ENCODE measurements at regions not wholly inside any gene's neighbourhood (a gene's known extent, or its start where the extent isn't known, plus 50 kb on each side); places are given as distances from the start of the nearest gene placed in this dataset.
A peak's percentile ranks its signal among the peaks of the same experiment; 100 is the strongest.

DNA sequence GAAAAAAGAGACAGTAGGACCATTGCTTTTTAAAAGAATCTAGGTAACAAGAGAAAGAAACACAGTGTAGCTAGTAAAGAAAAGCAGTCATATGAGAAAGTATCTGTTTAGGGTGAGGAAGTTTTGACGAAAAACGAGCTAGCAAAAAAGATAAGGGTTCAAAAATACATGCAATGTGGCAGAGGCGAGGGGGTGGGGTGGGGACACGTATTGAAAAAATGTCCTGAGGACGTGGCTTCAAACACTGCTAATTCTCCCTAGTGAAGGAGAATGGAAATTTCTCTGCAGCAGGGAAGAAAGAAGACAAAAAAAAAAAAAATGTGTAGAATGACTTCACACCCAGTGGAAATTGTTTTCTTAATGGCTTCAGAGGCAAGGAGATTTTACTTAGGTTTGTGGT is 856.4 kb upstream of the INTU start:
- no peak for DNase-seq (ENCODE audit: extremely low read depth, low read depth)

DNA sequence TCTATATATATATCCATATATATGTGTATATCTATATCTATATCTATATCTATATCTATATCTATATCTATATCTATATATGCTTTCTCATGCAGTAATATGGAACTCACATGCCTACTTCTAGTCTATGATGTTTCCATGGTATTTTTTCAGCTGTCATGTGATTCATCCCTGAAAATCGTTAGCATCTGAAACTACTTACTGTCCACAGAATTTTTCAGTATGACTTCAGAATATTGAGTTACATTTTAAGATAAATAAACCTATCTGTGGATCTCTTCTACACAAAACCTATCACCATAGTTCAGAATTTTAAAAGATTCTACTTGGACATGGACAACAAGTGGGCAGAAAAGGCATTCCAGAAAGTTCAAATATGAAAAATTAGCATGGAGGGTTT is 855.1 kb upstream of the INTU start:
- DNase-seq (ENCODE audit: extremely low read depth, low read depth) = no peak

DNA sequence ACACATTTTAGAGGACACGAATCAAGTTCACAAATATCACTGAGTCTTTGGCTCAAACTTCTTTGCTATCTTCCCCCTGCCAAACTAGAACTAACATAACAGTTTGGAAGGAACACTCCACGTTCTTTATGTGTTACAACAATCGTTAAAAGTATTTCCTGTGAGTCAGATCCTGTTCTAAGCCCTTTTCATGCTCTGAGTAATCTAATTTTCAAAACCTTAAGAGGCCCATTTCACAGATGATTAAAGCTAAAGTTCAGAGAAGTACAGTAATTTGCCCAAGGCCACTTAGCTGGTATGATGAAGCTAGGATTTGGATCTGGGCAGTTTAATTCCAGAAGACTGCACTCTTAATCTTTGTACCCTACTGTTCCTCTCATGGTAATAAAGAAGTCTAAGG is 854.4 kb upstream of the INTU start:
- DNase-seq (ENCODE audit: extremely low read depth, low read depth) = peak; percentile 12

DNA sequence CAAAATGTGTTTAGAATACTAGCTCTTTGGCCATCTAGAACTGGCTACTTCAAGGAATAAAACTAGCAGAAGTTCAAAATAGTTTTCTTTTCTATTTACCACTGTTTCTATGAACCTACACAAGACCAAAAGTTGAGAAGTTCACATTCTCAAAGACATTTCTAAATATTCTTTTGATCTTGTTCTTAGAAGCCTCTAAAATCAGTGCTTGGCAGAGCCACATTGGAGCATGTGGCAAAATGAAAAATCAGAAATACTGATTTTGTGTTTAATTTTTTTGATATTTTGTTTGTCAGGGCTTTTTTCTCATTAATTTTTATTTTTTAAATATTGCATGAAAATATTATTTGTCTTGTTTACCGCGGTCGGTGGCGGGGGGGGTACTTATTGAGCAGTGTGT is 853.8 kb upstream of the INTU start:
- DNase-seq (ENCODE audit: extremely low read depth, low read depth) = no peak

DNA sequence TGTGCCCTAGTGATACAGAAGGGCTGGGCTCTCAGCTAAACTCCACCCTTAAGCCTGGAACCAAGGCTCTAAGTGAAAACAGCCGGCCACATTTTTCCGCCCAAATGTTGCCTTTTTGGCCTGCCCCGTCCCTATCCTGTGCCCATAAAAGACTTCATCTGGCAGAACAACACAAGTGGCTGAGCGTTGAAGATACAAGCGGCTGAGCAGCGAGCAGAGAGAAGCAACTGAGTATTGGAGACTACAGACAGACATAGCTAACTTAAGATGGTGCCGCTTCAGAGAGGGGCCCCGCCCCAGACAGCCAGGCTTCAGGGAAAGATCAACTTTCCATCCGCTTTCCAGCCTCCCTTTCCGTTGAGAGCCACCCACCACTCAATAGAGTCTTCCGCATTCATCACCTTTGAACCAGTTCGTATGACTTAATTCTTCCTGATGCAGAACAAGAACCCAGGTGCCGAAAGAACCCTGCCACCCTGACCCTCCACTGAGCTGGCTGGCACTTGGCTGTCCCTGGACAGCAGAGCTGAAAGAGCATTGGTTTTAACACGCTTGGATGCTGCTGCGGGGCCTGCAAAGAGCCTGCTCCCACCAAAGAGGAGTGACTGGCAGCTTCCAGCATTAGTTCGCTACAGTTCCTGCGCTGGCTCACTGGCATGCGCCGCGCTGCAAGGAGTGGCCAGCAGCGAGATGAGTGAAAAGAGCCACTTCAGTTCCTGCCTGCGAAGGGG is 853.2 kb upstream of the INTU start:
- DNase-seq (ENCODE audit: extremely low read depth, low read depth) = no peak

DNA sequence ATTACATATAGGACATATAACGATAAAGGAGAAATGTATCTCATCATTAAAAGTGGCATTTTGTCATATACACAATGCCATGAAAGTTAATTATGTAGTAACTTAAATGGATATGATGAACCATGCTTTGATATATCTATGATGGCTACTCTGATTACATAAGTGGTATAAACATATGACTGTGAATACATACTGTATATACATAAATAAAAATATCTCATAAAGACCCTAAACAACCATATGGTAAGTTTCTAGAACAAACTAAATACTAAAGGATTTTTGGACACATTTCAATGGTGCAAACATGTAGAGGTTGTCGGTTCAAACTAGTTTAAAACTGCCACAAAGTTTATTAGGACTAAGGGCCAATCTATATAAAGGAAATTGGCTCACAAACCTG is 849.6 kb upstream of the INTU start:
- no peak for DNase-seq (ENCODE audit: extremely low read depth, low read depth)

DNA sequence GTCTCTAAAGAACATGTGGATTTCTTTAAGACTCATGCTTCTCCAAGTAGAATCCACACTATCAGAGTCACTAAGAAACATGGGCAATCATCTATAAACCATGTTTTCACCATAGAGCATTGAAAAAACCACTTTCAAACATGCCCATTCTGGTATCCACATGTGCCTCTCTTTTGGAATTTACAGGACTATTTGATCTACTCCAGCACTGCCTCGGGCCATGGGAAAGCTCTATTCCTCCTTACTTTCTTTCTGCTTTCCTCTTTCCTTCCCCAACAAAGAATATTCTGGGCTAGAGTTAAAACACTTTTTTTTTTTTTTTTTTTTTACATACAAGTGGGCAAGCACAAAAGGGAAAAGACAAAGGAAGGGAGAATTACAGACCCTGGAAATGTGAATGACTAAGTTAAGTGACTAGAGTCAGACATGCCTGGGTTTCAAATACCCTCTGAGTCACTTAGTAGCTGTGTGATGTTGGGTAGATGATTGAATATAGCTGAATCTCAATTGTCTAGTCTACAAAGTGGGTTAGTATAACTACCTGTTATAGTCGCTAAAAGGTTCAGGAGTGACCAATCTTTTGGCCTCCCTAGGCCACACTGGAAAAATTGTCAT is 847.7 kb upstream of the INTU start:
- no peak for DNase-seq (ENCODE audit: extremely low read depth, low read depth)

DNA sequence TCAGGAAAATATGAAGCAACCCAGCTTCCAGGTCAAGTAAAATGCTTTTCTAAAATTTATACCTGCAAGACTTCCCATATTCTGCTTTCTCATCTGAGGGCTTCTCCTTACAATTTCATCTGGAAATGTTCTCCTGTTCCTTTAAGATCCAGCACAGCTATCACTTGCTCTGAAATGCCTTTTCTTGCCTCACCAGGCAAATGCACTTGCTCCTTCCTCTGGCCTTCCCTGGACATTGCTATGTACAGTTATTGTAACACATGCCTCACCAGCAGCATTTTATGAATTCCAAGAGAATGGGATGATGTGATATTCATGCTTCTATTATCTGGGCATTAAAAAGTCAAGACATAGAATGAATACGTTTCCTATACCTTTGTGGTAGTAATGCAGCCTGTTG is 842.1 kb upstream of the INTU start:
- DNase-seq (ENCODE audit: extremely low read depth, low read depth) = no peak

DNA sequence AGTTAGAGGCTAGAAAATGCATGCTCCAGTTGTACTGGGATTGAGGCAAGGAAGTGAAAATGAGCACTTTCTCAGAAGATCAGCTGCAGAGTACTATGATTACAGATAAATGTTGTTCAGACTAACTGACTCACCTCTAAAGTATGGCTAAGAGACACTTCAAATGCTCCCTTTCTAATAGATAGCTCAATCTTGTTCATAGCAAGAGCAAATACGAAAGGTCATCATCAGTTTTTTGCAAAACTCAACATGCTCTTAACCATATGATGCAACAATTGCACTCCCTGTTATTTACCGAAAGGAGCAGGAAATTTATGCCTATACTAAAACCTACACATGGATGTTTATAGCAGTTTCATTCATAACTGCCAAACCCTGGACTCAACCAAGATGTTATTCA is 838.4 kb upstream of the INTU start:
- DNase-seq (ENCODE audit: extremely low read depth, low read depth) = peak; percentile 11

DNA sequence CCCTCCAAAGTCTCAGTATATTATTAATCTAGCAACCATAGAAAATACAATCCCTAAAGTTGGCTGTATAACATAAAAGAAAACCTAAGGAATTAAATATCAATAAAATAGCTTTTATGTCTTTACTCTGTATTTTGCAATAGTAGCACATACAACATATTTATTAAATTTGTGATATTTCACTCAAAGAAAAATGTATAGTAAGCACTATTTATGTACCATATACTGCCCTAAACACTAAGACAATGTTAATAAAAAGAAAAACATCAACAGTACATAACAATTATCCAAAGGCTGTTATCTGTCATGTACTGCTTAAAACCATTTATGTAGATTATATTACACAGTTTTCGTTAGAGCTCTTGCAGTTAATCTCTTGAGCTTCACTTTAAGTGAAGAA is 834.5 kb upstream of the INTU start:
- DNase-seq (ENCODE audit: extremely low read depth, low read depth) = no peak

DNA sequence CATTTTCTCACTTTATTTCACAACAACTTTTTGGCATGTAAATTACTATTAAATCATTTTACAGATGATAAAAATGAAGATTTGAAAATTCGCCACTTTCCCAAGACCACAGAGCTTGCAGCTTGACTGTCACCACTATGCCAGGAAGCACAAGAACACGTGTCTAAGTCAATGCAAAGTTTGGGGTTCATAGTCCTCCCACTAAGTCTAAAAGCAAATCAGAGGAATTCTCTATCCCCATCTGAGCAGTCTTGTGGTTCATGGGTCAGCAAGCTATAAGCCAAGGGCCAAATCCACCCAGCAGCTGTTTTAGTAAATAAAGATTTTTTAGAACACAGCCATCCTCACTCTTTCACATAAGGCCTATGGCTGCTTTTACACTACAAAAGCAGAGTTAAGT is 833.3 kb upstream of the INTU start:
- DNase-seq (ENCODE audit: extremely low read depth, low read depth) = no peak

DNA sequence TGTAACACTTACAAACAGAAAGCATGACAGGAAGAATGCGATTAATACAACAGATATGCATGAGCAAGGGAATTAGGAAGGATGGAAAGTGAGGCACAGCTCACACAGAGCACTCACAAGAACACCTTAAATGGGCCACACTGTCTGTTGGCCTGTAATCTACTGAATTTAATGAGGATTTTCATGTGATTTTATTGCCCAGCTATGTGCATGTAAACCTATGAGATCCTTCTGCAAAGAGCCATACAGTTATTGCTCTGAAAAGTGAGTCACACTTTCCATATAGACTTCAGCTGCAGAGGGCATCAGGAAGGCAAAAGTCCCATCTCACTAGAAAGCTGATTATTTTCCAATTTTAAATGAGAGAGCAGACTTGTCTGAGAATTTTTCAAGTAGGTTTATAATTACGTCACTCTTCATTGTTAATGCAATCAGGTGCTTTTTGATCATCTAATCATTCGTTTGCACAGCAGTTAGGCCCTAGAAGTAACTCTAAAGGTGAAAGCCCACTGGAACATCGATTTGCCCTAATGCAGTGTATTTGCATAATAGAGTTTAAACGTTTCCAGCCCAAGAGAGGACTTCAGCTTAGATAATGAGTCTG is 832.7 kb upstream of the INTU start:
- DNase-seq (ENCODE audit: extremely low read depth, low read depth) = no peak

DNA sequence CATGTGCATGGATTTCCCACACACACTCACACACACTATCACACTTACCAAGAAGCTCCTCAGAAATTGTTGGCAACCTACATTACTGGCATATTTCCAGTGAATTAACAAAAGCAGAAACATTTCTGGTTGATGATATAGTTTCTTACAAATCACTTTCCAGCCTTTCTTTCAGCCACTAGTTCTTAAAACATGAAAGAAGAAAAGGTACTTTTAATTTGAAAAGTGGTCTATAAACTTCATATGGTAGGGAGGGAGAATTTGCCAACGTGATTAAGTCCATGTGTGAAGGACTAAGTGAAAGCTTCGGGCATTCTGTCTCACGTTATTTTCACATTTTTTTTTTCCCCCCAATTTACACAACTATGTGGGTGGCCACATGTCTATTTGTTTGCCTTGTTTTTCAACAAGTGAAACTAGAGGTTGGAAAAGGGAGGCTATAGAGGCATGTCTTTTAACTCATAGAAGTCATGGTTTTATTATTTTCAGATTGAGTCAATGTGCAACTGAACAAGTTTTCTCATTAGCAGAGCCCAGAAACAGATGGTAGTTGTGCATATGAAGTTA is 832.1 kb upstream of the INTU start:
- no peak for DNase-seq (ENCODE audit: extremely low read depth, low read depth)

DNA sequence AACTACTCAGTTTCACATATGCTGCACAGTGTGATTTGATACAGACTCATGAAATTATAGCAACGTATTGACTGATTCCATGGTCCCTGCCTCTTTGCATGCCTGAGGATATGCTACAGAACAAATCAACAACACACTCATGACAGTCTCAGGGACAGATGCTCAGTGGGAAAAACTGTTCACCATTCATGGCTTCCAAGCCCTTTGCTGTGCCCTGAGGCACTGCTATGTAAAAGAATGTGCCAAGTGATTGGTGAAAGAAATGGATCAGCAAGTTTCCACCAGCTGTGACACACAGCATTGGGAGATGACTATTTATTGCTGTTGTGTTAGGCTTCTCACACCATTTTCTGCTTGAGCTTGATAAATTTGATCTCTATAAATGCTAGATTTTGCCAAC is 825.6 kb upstream of the INTU start:
- DNase-seq (ENCODE audit: extremely low read depth, low read depth) = no peak

DNA sequence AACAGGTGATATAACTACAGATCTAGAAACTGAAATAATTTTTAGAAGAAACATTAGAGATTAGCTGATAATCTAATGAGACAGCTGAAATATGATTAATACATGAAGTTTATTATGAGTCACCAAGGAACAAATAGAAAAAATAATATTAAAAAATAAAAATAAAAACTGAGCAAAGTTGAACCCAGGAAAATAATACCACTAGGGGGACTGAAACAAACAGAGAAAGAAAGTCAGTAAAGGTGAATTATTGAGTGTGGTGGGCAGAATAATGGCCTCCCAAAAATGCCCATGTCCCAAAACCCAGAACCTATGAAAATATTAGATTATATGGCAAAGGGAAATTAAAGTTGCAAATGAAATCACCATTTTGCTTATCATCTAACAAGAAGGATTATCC is 820.7 kb upstream of the INTU start:
- DNase-seq (ENCODE audit: extremely low read depth, low read depth) = no peak

DNA sequence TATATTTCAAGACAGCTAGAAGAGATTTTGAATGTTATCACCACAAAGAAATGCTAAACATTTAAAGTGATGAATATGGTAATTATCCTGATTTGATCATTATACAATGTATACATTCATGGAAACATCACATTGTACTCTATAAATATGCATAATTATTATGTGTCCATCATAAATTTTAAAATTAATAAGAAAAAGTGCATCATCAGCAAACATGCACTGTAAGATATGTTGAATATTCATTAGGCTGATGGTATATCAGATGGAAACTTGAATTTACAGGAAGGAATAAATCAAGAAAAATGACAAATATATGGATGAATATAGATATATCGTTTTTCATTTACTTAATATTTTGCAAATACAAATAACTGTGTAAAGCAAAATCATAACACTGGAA is 812.1 kb upstream of the INTU start:
- no peak for DNase-seq (ENCODE audit: extremely low read depth, low read depth)

DNA sequence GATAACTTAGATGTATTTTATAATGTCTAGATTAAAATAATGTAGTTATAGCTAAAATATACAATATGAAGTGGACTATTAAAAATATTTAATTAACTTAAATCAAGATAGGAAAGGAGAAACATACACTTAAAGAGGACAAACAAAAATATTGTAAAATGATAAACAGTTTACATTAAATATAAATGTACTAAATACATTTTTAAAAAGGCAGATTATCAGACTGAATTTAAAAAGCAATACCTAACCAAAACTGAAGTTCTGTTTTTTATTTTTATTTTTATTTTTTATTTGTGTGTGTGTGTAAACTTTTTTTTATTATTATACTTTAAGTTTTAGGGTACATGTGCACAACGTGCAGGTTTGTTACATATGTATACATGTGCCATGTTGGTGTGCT is 811.6 kb upstream of the INTU start:
- DNase-seq (ENCODE audit: extremely low read depth, low read depth) = no peak

DNA sequence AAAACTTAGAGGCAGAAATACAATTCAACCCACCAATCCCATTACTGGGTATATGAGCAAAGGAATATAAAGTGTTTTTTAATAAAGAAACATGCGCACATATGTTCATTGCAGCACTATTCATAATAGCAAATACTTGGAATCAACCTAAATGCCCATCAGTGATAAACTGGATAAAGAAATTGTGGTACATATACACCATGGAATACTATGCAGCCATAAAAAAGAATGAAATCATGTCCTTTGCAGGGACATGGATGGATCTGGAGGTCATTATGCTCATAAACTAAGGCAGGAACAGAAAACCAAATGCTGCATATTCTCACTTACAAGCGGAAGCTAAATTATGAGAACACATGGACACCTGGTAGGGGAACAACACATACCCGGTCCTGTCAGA is 807.7 kb upstream of the INTU start:
- DNase-seq (ENCODE audit: extremely low read depth, low read depth) = no peak

DNA sequence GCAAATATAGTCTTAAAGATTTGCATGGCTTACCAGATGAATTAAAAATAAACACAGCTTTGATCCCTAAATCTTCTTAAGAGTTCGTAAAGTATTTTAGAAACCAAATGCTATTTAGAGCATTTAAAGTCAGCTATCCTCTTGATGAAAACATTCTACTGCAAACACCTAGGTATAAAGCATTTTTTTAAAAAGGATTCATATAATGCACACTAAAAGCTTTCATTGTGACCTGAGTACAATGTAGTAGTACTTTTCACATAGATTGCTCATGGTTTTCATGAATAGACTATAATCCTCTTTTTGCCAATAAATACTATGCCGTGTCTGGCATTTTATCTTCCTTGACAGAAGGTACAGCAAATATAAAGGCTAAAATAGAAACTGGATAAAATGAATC is 805.1 kb upstream of the INTU start:
- DNase-seq (ENCODE audit: extremely low read depth, low read depth) = no peak

DNA sequence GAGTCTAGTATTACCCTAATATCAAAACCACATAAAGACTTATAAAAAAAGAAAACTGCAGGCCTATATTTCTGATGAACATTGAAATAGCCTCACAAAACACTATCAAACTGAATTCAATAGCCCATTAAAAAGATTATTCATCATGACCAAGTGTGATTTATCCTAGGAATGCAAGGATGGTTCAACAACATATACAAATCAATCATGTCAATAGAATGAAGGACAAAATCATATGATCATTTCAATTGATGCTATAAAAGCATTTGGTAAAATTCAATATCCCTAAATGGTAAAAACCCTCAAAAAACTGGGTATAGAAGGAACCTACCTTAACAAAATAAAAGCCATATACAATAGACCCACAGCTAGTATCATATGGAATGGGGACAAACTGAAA is 797.9 kb upstream of the INTU start:
- DNase-seq (ENCODE audit: extremely low read depth, low read depth) = no peak

DNA sequence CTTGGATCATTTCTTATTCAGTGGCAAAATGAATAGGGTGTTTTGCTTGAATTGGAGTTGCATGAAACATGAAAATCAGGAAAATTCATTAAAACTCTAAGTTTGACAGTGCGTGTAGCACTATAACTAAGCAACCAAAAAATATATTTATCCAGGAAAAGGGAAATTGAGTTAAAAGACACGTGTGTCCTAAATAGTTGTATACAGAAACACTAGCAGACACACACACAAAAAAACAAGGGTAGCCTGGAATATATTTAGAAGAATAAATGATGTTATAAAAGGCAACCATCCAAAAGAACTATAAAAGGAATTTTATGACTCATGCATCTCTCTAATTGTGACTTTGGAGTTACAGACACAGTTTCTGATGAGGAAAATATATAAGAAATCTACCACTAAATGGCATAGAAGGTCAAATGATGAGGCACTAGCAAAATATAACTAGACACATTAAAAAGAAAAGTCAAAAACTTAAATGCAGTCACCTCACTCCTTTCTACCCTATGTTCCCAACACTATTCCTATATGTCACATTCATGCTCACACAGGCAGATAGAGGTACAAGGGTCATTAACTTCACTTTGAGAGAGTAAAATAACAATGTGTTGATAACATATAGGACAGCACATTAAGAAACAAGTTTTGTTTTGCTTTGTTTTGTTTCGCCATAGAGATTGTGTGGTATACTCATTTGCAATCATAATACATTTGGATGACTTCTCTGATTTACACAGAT is 793.6 kb upstream of the INTU start:
- no peak for DNase-seq (ENCODE audit: extremely low read depth, low read depth)

All from NCI-H460 (cell line).